Neural crest cell (in vitro differentiated cells): ENCODE measurements at regions not wholly inside any gene's neighbourhood (a gene's known extent, or its start where the extent isn't known, plus 50 kb on each side); places are given as distances from the start of the nearest gene placed in this dataset.
A peak's percentile ranks its signal among the peaks of the same experiment; 100 is the strongest.

Source experiments
- DNase-seq: peaks from one replicate; pipeline ENCODE4 v3.0.0; 2021; ENCODE audit warnings: low read depth, mixed read lengths, low spot score
- H3K27ac Mint-ChIP-seq: one replicate; pipeline ENCODE4 v1.8.0; 2021; ENCODE audit warnings: mild to moderate bottlenecking, mixed read lengths; ENCODE audit not compliant: unreplicated experiment
- H3K27me3 Mint-ChIP-seq: 2 replicates; pipeline ENCODE4 v1.8.0; 2021; ENCODE audit warnings: low read depth, mild to moderate bottlenecking, mixed read lengths
- H3K36me3 Mint-ChIP-seq: 2 replicates; pipeline ENCODE4 v1.8.0; 2021; ENCODE audit warnings: low read depth, mild to moderate bottlenecking, mixed read lengths
- H3K4me1 Mint-ChIP-seq: 2 replicates; pipeline ENCODE4 v1.8.0; 2021; ENCODE audit warnings: mixed read lengths
- H3K4me3 Mint-ChIP-seq: one replicate; pipeline ENCODE4 v1.8.0; 2021; ENCODE audit warnings: mild to moderate bottlenecking, mixed read lengths
- H3K9me3 Mint-ChIP-seq: 2 replicates; pipeline ENCODE4 v1.8.0; 2021; ENCODE audit warnings: mixed read lengths
- CTCF ChIP-seq: fragments of 200-600 bp; sonication (generic); conservative IDR thresholded peaks from 2 replicates; pipeline ENCODE4 v1.5.0; 2021; ENCODE audit warnings: antibody characterized with exemption, mild to moderate bottlenecking

GRCh38 chr14:101061411-101062064 lies 158.0 kb upstream of the RTL1 start:
- TF ChIP-seq CTCF = no peak
- Mint-ChIP-seq H3K9me3 (peaks cover 9% of the 10 kb centered on the region), H3K4me1 (peaks cover 29% of the 10 kb centered on the region), H3K36me3 (peaks cover 7% of the 10 kb centered on the region), H3K27me3 (peaks cover 8% of the 10 kb centered on the region), H3K4me3 (peak overlapping the region; percentile 65), H3K27ac (peak overlapping the region; percentile 40)
- DNase-seq = no peak

- Mint-ChIP-seq H3K4me3 (peak overlapping the region; percentile 65), H3K36me3 (peaks cover 6% of the 10 kb centered on the region), H3K9me3 (peaks cover 9% of the 10 kb centered on the region), H3K4me1 (peaks cover 29% of the 10 kb centered on the region), H3K27me3 (peaks cover 8% of the 10 kb centered on the region), H3K27ac (peak overlapping the region; percentile 28)
- no peak for TF ChIP-seq CTCF
- peak; percentile 77 for DNase-seq
These were observed 158.5 kb upstream of the RTL1 start for GRCh38 chr14:101062065-101062450.

GRCh38 chr14:101062601-101063000 lies 159.1 kb upstream of the RTL1 start:
- no peak for TF ChIP-seq CTCF
- Mint-ChIP-seq H3K27me3 (peaks cover 8% of the 10 kb centered on the region), H3K4me3 (peak overlapping the region; percentile 65), H3K4me1 (peaks cover 29% of the 10 kb centered on the region), H3K27ac (peak overlapping the region; percentile 28), H3K9me3 (peaks cover 9% of the 10 kb centered on the region), H3K36me3 (peaks cover 4% of the 10 kb centered on the region)
- no peak for DNase-seq

GRCh38 chr14:101063121-101063520 lies 159.6 kb upstream of the RTL1 start:
- DNase-seq = no peak
- Mint-ChIP-seq H3K27ac (peak overlapping the region; percentile 4), H3K27me3 (peaks cover 8% of the 10 kb centered on the region), H3K36me3 (peaks cover 4% of the 10 kb centered on the region), H3K9me3 (peaks cover 6% of the 10 kb centered on the region), H3K4me3 (no peak overlapping the region), H3K4me1 (peaks cover 34% of the 10 kb centered on the region)
- no peak for TF ChIP-seq CTCF

GRCh38 chr14:101064121-101064661 lies 160.7 kb upstream of the RTL1 start:
- peaks cover 8% of the 10 kb centered on the region for H3K27me3 Mint-ChIP-seq
- peaks cover 41% of the 10 kb centered on the region for H3K4me1 Mint-ChIP-seq
- H3K4me3 Mint-ChIP-seq = no peak overlapping the region
- DNase-seq = no peak
- H3K27ac Mint-ChIP-seq = no peak overlapping the region
- no peak for TF ChIP-seq CTCF
- H3K36me3 Mint-ChIP-seq = peaks cover 4% of the 10 kb centered on the region
- H3K9me3 Mint-ChIP-seq = no peaks in the 10 kb centered on the region
